ENCODE measurements at regions not wholly inside any gene's neighbourhood (a gene's known extent, or its start where the extent isn't known, plus 50 kb on each side); places are given as distances from the start of the nearest gene placed in this dataset.
A peak's percentile ranks its signal among the peaks of the same experiment; 100 is the strongest.

- H3K4me3 ChIP-seq (ENCODE audit: low read length): no peak overlapping the region
- H3K36me3 ChIP-seq (ENCODE audit: low read depth, low read length): no peaks in the 10 kb centered on the region
- no peaks in the 10 kb centered on the region for H3K79me2 ChIP-seq (ENCODE audit: low read length)
- ChIA-PET CTCF (no interaction called here), POLR2A (ENCODE audit: unreplicated experiment) (no interaction called here)
- no peak overlapping the region for H2AFZ ChIP-seq (ENCODE audit: low read length)
- BruUV-seq (replicated peaks): no TSS peak
- no peaks in the 10 kb centered on the region for H3F3A ChIP-seq (ENCODE audit: low read length, unreplicated experiment)
- no peaks in the 10 kb centered on the region for H3K4me1 ChIP-seq (ENCODE audit: insufficient read depth, low read length)
- intact Hi-C loops (cut with micrococcal nuclease): no loop called here
- H3K9ac ChIP-seq (ENCODE audit: low read length): no peak overlapping the region
- no peaks in the 10 kb centered on the region for H3K27me3 ChIP-seq (ENCODE audit: low read length)
- ATAC-seq (no peak), DNase-seq (no peak)
- H3K9me3 ChIP-seq (ENCODE audit: low read length): no peaks in the 10 kb centered on the region
- no peaks in the 10 kb centered on the region for H4K20me1 ChIP-seq (ENCODE audit: low read length)
- H3K27ac ChIP-seq (ENCODE audit: low read length): no peak overlapping the region
- no peaks in the 10 kb centered on the region for H3K9me2 ChIP-seq (replicated peaks; ENCODE audit: low read length)
- no peak overlapping the region for H3K4me2 ChIP-seq (ENCODE audit: low read length)
- no peak for TF ChIP-seq EZH2phosphoT487 (IDR thresholded peaks at IDR 0.05; ENCODE audit: borderline replicate concordance, low read length)
- no peak for TF ChIP-seq CTCF (conservative IDR thresholded peaks at IDR 0.05; ENCODE audit: low read depth, low read length)
- TF ChIP-seq EZH2 (IDR thresholded peaks at IDR 0.05; ENCODE audit: low read length, unreplicated experiment): no peak
Observed at GRCh38 chr16:65954446-65954845, 412.0 kb upstream of the CDH5 start.

GRCh38 chr16:65950211-65950610 is 416.3 kb upstream of the CDH5 start:
- Histone ChIP-seq H2AFZ (ENCODE audit: low read length) (no peak overlapping the region), H3K9me3 (ENCODE audit: low read length) (no peaks in the 10 kb centered on the region), H3K9me2 (replicated peaks; ENCODE audit: low read length) (no peaks in the 10 kb centered on the region), H3K9ac (ENCODE audit: low read length) (no peak overlapping the region), H3K79me2 (ENCODE audit: low read length) (no peaks in the 10 kb centered on the region), H3K27ac (ENCODE audit: low read length) (no peak overlapping the region), H3K36me3 (ENCODE audit: low read depth, low read length) (no peaks in the 10 kb centered on the region), H4K20me1 (ENCODE audit: low read length) (no peaks in the 10 kb centered on the region), H3K27me3 (ENCODE audit: low read length) (no peaks in the 10 kb centered on the region), H3K4me3 (ENCODE audit: low read length) (no peak overlapping the region), H3K4me1 (ENCODE audit: insufficient read depth, low read length) (no peaks in the 10 kb centered on the region), H3F3A (ENCODE audit: low read length, unreplicated experiment) (no peaks in the 10 kb centered on the region), H3K4me2 (ENCODE audit: low read length) (no peak overlapping the region)
- ChIA-PET CTCF (no interaction called here), POLR2A (ENCODE audit: unreplicated experiment) (no interaction called here)
- TF ChIP-seq CTCF (conservative IDR thresholded peaks at IDR 0.05; ENCODE audit: low read depth, low read length): no peak
- DNase-seq: peak; percentile 6
- intact Hi-C loops (cut with micrococcal nuclease): no loop called here
- BruUV-seq (replicated peaks): no TSS peak
- ATAC-seq: no peak

- no peaks in the 10 kb centered on the region for H3K79me2 ChIP-seq (ENCODE audit: low read length)
- no peak for DNase-seq
- H3K4me1 ChIP-seq (ENCODE audit: insufficient read depth, low read length): no peaks in the 10 kb centered on the region
- no peaks in the 10 kb centered on the region for H3K36me3 ChIP-seq (ENCODE audit: low read depth, low read length)
- H3K27ac ChIP-seq (ENCODE audit: low read length): no peak overlapping the region
- H3K4me2 ChIP-seq (ENCODE audit: low read length): no peak overlapping the region
- ATAC-seq: no peak
- no peak overlapping the region for H2AFZ ChIP-seq (ENCODE audit: low read length)
- no peaks in the 10 kb centered on the region for H3F3A ChIP-seq (ENCODE audit: low read length, unreplicated experiment)
- intact Hi-C loops (cut with micrococcal nuclease): no loop called here
- ChIA-PET CTCF (no interaction called here), POLR2A (ENCODE audit: unreplicated experiment) (no interaction called here)
- no TSS peak for BruUV-seq (replicated peaks)
- H3K4me3 ChIP-seq (ENCODE audit: low read length): no peak overlapping the region
- TF ChIP-seq CTCF (conservative IDR thresholded peaks at IDR 0.05; ENCODE audit: low read depth, low read length) (no peak), EZH2phosphoT487 (IDR thresholded peaks at IDR 0.05; ENCODE audit: borderline replicate concordance, low read length) (no peak), EZH2 (IDR thresholded peaks at IDR 0.05; ENCODE audit: low read length, unreplicated experiment) (no peak)
- H3K9me3 ChIP-seq (ENCODE audit: low read length): no peaks in the 10 kb centered on the region
- H3K9ac ChIP-seq (ENCODE audit: low read length): no peak overlapping the region
- H3K9me2 ChIP-seq (replicated peaks; ENCODE audit: low read length): no peaks in the 10 kb centered on the region
- H3K27me3 ChIP-seq (ENCODE audit: low read length): no peaks in the 10 kb centered on the region
- H4K20me1 ChIP-seq (ENCODE audit: low read length): no peaks in the 10 kb centered on the region
Observed at GRCh38 chr16:65948361-65948760, 418.1 kb upstream of the CDH5 start.
